Gastroesophageal sphincter (tissue), 3 donors: ENCODE measurements at regions not wholly inside any gene's neighbourhood (a gene's known extent, or its start where the extent isn't known, plus 50 kb on each side); places are given as distances from the start of the nearest gene placed in this dataset.

Experiments
- POLR2A ChIP-seq, 2 donors: fragments of 450-650 bp; IDR thresholded peaks; one replicate each; pipeline ENCODE4 v1.6.1; 2017; ENCODE audit warnings: antibody characterized with exemption in 2 of 2, mild to moderate bottlenecking in 2 of 2, moderate library complexity in 1 of 2
- TF ChIP-seq, protein P1 (sequence below), 4 experiments: fragments of 200-600 bp in 2 of 4; fragments of 450-650 bp in 2 of 4; sonication (generic) in 1 of 4; IDR thresholded peaks; one replicate each; pipeline ENCODE4 v1.5.1; 2017 to 2019; ENCODE audit warnings: antibody characterized with exemption in 4 of 4, mild to moderate bottlenecking in 2 of 4, moderate library complexity in 2 of 4

DNA sequence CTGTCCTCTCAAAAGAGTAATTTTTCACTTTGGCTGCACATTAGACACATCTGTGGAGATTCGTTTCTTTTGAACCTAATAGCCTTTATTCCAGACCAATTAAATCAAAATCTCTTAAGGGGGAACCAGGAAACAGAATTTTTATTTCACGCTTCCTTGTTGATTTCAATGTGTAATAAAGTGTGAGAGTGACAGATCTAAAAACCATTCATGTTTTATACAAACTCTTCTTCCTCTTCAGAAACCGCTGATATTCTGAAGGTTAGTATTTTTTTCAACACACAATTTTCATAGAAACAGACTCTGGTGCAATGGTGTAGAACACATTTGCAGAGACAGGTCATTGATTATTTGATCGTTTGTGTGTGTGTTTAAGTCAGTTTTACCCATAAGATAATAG lies 1469.8 kb downstream of the EFNA5 start:
- TF ChIP-seq, protein P1, sequence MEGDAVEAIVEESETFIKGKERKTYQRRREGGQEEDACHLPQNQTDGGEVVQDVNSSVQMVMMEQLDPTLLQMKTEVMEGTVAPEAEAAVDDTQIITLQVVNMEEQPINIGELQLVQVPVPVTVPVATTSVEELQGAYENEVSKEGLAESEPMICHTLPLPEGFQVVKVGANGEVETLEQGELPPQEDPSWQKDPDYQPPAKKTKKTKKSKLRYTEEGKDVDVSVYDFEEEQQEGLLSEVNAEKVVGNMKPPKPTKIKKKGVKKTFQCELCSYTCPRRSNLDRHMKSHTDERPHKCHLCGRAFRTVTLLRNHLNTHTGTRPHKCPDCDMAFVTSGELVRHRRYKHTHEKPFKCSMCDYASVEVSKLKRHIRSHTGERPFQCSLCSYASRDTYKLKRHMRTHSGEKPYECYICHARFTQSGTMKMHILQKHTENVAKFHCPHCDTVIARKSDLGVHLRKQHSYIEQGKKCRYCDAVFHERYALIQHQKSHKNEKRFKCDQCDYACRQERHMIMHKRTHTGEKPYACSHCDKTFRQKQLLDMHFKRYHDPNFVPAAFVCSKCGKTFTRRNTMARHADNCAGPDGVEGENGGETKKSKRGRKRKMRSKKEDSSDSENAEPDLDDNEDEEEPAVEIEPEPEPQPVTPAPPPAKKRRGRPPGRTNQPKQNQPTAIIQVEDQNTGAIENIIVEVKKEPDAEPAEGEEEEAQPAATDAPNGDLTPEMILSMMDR (IDR thresholded peaks at IDR 0.05), result no peak
- no peak for TF ChIP-seq POLR2A (IDR thresholded peaks at IDR 0.05)
